ENCODE measurements at regions not wholly inside any gene's neighbourhood (a gene's known extent, or its start where the extent isn't known, plus 50 kb on each side); places are given as distances from the start of the nearest gene placed in this dataset.

DNA sequence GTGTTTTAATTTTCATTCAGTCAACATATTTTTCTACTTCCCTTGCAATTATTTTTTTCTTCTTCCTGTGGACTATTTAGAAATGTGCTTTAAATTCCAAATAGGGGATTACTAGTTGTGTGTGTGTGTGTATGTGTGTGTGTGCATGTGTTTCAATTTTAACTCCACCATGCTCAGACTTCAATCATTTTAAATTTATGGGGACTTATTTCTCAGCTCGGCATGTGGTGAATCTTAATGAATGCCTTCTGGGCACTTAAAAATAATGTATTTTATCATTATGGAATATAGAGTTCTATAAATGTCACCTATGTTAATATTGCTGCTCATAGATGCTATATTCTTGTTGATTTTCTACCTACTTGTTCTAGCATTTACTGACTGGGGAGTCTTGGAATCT lies 465.6 kb upstream of the PRKX start:
- H3K36me3 ChIP-seq (ENCODE audit: control insufficient read depth, insufficient read depth, low read length), result no peaks in the 10 kb centered on the region
- TF ChIP-seq ZNF263 (CRISPR knock-in tag; IDR thresholded peaks at IDR 0.05; ENCODE audit: borderline replicate concordance) (no peak), DPF2 (IDR thresholded peaks at IDR 0.05) (no peak), MTA1 (IDR thresholded peaks at IDR 0.05; ENCODE audit: borderline replicate concordance) (no peak), ZNF282 (CRISPR knock-in tag; IDR thresholded peaks at IDR 0.05) (no peak), ZNF239 (CRISPR knock-in tag; IDR thresholded peaks at IDR 0.05) (no peak), ILF3 (IDR thresholded peaks at IDR 0.05; ENCODE audit: borderline replicate concordance) (no peak)
- H3K9ac ChIP-seq (ENCODE audit: insufficient read depth in 1 of 2, low read depth in 2 of 2, low read length in 2 of 2), result no peak overlapping the region
- H3K4me2 ChIP-seq (ENCODE audit: insufficient read depth, low read length), result no peak overlapping the region
- ATAC-seq (no peak), FAIRE-seq (no peak), DNase-seq (ENCODE audit: extremely low read depth in 1 of 4, low spot score in 3 of 4) (no peak)
- no peak overlapping the region for H2AFZ ChIP-seq (ENCODE audit: low read depth, low read length)
- BruUV-seq (replicated peaks), result no TSS peak
- H3K79me2 ChIP-seq (ENCODE audit: control insufficient read depth, insufficient read depth, low read length), result no peaks in the 10 kb centered on the region
- 0% methylated on average over 1 of the region's 1 CpG for WGBS (ENCODE audit: insufficient coverage, low coverage, missing lambda C conversion rate)
- no peak overlapping the region for H3K4me3 ChIP-seq
- H3K4me1 ChIP-seq (replicated peaks in 1 of 2; ENCODE audit: control insufficient read depth in 2 of 2, insufficient read depth in 2 of 2, low read length in 2 of 2), result no peaks in the 10 kb centered on the region
- CTCF ChIA-PET (ENCODE audit: low intra/inter-chr PET ratio), result no interaction called here
- no peaks in the 10 kb centered on the region for H3K9me3 ChIP-seq (replicated peaks; ENCODE audit: control insufficient read depth, insufficient read depth, low read depth, low read length)
- no peaks in the 10 kb centered on the region for H3K9me1 ChIP-seq (ENCODE audit: control insufficient read depth, insufficient read depth, low read length)
- H3K27ac ChIP-seq (ENCODE audit: extremely low read depth, low read depth, low read length), result no peak overlapping the region
- in situ Hi-C loops (cut with MboI), result no loop called here
- intact Hi-C loops (cut with micrococcal nuclease), result no loop called here
- POLR2A ChIA-PET, result no interaction called here
- no peaks in the 10 kb centered on the region for H4K20me1 ChIP-seq (replicated peaks; ENCODE audit: control insufficient read depth, insufficient read depth, low read length)
- H3K27me3 ChIP-seq (ENCODE audit: control insufficient read depth in 2 of 2, insufficient read depth in 2 of 2, low read length in 2 of 2), result no peaks in the 10 kb centered on the region

DNA sequence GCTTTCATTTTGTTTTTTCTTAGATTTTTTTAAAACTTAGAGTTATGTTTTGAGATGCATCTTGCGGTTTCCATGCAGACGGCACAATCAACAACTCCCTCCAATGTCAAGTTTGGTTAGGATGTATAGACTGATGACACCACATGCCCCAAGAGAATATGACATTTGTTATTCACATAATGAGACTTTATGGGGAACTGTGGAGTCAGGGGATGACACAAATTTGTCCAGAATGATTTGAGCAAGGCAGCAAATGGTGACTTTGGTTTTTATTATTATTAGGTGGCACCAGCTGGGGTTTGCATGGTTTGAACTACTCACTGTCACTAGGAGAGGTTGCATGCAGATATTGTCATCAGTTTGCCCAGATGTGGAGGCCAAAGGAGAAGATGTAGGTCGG lies 461.8 kb upstream of the PRKX start:
- BruUV-seq (replicated peaks), result no TSS peak
- FAIRE-seq (no peak), DNase-seq (ENCODE audit: extremely low read depth in 1 of 4, low spot score in 3 of 4) (no peak), ATAC-seq (no peak)
- H3K4me3 ChIP-seq, result no peak overlapping the region
- H3K79me2 ChIP-seq (ENCODE audit: control insufficient read depth, insufficient read depth, low read length), result no peaks in the 10 kb centered on the region
- H4K20me1 ChIP-seq (replicated peaks; ENCODE audit: control insufficient read depth, insufficient read depth, low read length), result no peaks in the 10 kb centered on the region
- ChIA-PET POLR2A (no interaction called here), CTCF (ENCODE audit: low intra/inter-chr PET ratio) (no interaction called here)
- WGBS (ENCODE audit: insufficient coverage, low coverage, missing lambda C conversion rate), result 3% methylated on average over 3 of the region's 3 CpGs
- no peak overlapping the region for H3K4me2 ChIP-seq (ENCODE audit: insufficient read depth, low read length)
- no peak for TF ChIP-seq ZNF583 (CRISPR knock-in tag; IDR thresholded peaks at IDR 0.05)
- TF ChIP-seq CCAR2 (IDR thresholded peaks at IDR 0.05; ENCODE audit: low read depth, low read length), result no peak
- TF ChIP-seq NR2C1 (IDR thresholded peaks at IDR 0.05), result no peak
- TF ChIP-seq NR2C1 (tag; IDR thresholded peaks at IDR 0.05), result no peak
- TF ChIP-seq, protein P1, sequence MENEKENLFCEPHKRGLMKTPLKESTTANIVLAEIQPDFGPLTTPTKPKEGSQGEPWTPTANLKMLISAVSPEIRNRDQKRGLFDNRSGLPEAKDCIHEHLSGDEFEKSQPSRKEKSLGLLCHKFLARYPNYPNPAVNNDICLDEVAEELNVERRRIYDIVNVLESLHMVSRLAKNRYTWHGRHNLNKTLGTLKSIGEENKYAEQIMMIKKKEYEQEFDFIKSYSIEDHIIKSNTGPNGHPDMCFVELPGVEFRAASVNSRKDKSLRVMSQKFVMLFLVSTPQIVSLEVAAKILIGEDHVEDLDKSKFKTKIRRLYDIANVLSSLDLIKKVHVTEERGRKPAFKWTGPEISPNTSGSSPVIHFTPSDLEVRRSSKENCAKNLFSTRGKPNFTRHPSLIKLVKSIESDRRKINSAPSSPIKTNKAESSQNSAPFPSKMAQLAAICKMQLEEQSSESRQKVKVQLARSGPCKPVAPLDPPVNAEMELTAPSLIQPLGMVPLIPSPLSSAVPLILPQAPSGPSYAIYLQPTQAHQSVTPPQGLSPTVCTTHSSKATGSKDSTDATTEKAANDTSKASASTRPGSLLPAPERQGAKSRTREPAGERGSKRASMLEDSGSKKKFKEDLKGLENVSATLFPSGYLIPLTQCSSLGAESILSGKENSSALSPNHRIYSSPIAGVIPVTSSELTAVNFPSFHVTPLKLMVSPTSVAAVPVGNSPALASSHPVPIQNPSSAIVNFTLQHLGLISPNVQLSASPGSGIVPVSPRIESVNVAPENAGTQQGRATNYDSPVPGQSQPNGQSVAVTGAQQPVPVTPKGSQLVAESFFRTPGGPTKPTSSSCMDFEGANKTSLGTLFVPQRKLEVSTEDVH (IDR thresholded peaks at IDR 0.05; ENCODE audit: low read depth, partially characterized antibody), result no peak
- no peak for TF ChIP-seq MECOM (CRISPR knock-in tag; IDR thresholded peaks at IDR 0.05)
- no peak overlapping the region for H3K9ac ChIP-seq (ENCODE audit: insufficient read depth in 1 of 2, low read depth in 2 of 2, low read length in 2 of 2)
- H3K27ac ChIP-seq (ENCODE audit: extremely low read depth, low read depth, low read length), result no peak overlapping the region
- H3K9me3 ChIP-seq (replicated peaks; ENCODE audit: control insufficient read depth, insufficient read depth, low read depth, low read length), result no peaks in the 10 kb centered on the region
- H2AFZ ChIP-seq (ENCODE audit: low read depth, low read length), result no peak overlapping the region
- in situ Hi-C loops (cut with MboI) (no loop called here), intact Hi-C loops (cut with micrococcal nuclease) (no loop called here)
- no peaks in the 10 kb centered on the region for H3K4me1 ChIP-seq (replicated peaks in 1 of 2; ENCODE audit: control insufficient read depth in 2 of 2, insufficient read depth in 2 of 2, low read length in 2 of 2)
- H3K27me3 ChIP-seq (ENCODE audit: control insufficient read depth in 2 of 2, insufficient read depth in 2 of 2, low read length in 2 of 2), result no peaks in the 10 kb centered on the region
- H3K36me3 ChIP-seq (ENCODE audit: control insufficient read depth, insufficient read depth, low read length), result no peaks in the 10 kb centered on the region
- no peaks in the 10 kb centered on the region for H3K9me1 ChIP-seq (ENCODE audit: control insufficient read depth, insufficient read depth, low read length)
